ENCODE measurements at regions not wholly inside any gene's neighbourhood (a gene's known extent, or its start where the extent isn't known, plus 50 kb on each side); places are given as distances from the start of the nearest gene placed in this dataset.

GRCh38 chr1:221822591-221822990 is 80.7 kb upstream of the DUSP10 start:
- DNase-seq (ENCODE audit: low read depth in 3 of 3) = no peak

- no peak for DNase-seq (ENCODE audit: low read depth in 3 of 3)
Observed at GRCh38 chr1:221816899-221817298, 75.0 kb upstream of the DUSP10 start.

GRCh38 chr1:221815660-221816059 is 73.8 kb upstream of the DUSP10 start:
- DNase-seq (ENCODE audit: low read depth in 3 of 3) = no peak

- no peak for DNase-seq (ENCODE audit: low read depth in 3 of 3)
Observed at GRCh38 chr1:221813887-221814286, 72.0 kb upstream of the DUSP10 start.

- DNase-seq (ENCODE audit: low read depth in 3 of 3) = no peak
Observed at GRCh38 chr1:221812905-221813597, 71.2 kb upstream of the DUSP10 start.

GRCh38 chr1:221812088-221812752 is 70.3 kb upstream of the DUSP10 start:
- DNase-seq (ENCODE audit: low read depth in 3 of 3) = no peak

GRCh38 chr1:221810406-221810805 is 68.5 kb upstream of the DUSP10 start:
- no peak for DNase-seq (ENCODE audit: low read depth in 3 of 3)

- DNase-seq (ENCODE audit: low read depth in 3 of 3) = no peak
Observed at GRCh38 chr1:221809091-221810029, 67.5 kb upstream of the DUSP10 start.

GRCh38 chr1:221806984-221807383 is 65.1 kb upstream of the DUSP10 start:
- no peak for DNase-seq (ENCODE audit: low read depth in 3 of 3)

- DNase-seq (ENCODE audit: low read depth in 3 of 3) = no peak
Observed at GRCh38 chr1:221806236-221806635, 64.3 kb upstream of the DUSP10 start.

- DNase-seq (ENCODE audit: low read depth in 3 of 3) = no peak
Observed at GRCh38 chr1:221805121-221805520, 63.2 kb upstream of the DUSP10 start.

- no peak for DNase-seq (ENCODE audit: low read depth in 3 of 3)
Observed at GRCh38 chr1:221804303-221804702, 62.4 kb upstream of the DUSP10 start.

GRCh38 chr1:221801773-221802516 is 60.1 kb upstream of the DUSP10 start:
- no peak for DNase-seq (ENCODE audit: low read depth in 3 of 3)

- DNase-seq (ENCODE audit: low read depth in 3 of 3) = no peak
Observed at GRCh38 chr1:221801251-221801661, 59.4 kb upstream of the DUSP10 start.

GRCh38 chr1:221800831-221801230 is 58.9 kb upstream of the DUSP10 start:
- no peak for DNase-seq (ENCODE audit: low read depth in 3 of 3)

GRCh38 chr1:221797506-221797905 is 55.6 kb upstream of the DUSP10 start:
- no peak for DNase-seq (ENCODE audit: low read depth in 3 of 3)

GRCh38 chr1:221796700-221797099 is 54.8 kb upstream of the DUSP10 start:
- no peak for DNase-seq (ENCODE audit: low read depth in 3 of 3)

- DNase-seq (ENCODE audit: low read depth in 3 of 3) = no peak
Observed at GRCh38 chr1:221795380-221795779, 53.5 kb upstream of the DUSP10 start.

- DNase-seq (ENCODE audit: low read depth in 3 of 3) = no peak
Observed at GRCh38 chr1:221794935-221795334, 53.0 kb upstream of the DUSP10 start.

- no peak for DNase-seq (ENCODE audit: low read depth in 3 of 3)
Observed at GRCh38 chr1:221794079-221794670, 52.3 kb upstream of the DUSP10 start.

- DNase-seq (ENCODE audit: low read depth in 3 of 3) = no peak
Observed at GRCh38 chr1:221793439-221794078, 51.7 kb upstream of the DUSP10 start.
